Suprapubic skin (tissue), 4 donors: ENCODE measurements at regions not wholly inside any gene's neighbourhood (a gene's known extent, or its start where the extent isn't known, plus 50 kb on each side); places are given as distances from the start of the nearest gene placed in this dataset.

Experiments
- EP300 ChIP-seq: sonication (generic); formaldehyde crosslinking; IDR thresholded peaks from one replicate; pipeline ENCODE4 v1.6.1; 2017; ENCODE audit warnings: antibody characterized with exemption
- POLR2A ChIP-seq, 2 donors: fragments of 450-650 bp; IDR thresholded peaks; one replicate each; pipeline ENCODE4 v1.6.1; 2017; ENCODE audit warnings: antibody characterized with exemption in 2 of 2, mild to moderate bottlenecking in 2 of 2, moderate library complexity in 2 of 2
- POLR2AphosphoS5 ChIP-seq, 3 donors: sonication (generic); formaldehyde crosslinking; IDR thresholded peaks; one replicate each; pipeline ENCODE4 v1.6.1; 2017; ENCODE audit warnings: antibody characterized with exemption in 3 of 3
- TF ChIP-seq, protein P1 (sequence below), 2 donors: fragments of 200-600 bp in 1 of 2; fragments of 450-650 bp in 1 of 2; sonication (generic) in 1 of 2; IDR thresholded peaks; one replicate each; pipeline ENCODE4 v1.5.1; 2016 to 2019; ENCODE audit warnings: antibody characterized with exemption in 2 of 2, mild to moderate bottlenecking in 1 of 2, moderate library complexity in 1 of 2

DNA sequence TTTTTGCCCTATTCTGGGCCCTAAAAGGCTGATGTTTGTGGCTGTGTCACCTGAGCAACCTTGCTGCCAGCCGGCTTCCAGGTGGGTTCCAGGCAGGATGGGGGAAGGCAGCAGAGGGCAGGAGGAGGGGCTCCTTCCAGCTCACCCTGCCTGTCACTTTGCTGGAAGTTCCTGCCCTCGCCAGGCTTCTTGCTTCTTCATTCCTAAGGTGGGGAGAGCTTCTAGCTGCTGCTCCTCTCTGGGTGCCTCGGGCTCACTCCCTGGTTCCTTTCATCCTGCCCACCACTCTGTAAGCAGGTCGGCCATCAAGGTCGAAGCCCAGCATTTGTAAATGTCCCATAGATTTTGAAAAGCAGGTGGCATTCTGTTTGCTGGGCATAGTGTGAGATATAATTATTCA is 249.4 kb upstream of the HS6ST1 start:
- TF ChIP-seq, protein P1, sequence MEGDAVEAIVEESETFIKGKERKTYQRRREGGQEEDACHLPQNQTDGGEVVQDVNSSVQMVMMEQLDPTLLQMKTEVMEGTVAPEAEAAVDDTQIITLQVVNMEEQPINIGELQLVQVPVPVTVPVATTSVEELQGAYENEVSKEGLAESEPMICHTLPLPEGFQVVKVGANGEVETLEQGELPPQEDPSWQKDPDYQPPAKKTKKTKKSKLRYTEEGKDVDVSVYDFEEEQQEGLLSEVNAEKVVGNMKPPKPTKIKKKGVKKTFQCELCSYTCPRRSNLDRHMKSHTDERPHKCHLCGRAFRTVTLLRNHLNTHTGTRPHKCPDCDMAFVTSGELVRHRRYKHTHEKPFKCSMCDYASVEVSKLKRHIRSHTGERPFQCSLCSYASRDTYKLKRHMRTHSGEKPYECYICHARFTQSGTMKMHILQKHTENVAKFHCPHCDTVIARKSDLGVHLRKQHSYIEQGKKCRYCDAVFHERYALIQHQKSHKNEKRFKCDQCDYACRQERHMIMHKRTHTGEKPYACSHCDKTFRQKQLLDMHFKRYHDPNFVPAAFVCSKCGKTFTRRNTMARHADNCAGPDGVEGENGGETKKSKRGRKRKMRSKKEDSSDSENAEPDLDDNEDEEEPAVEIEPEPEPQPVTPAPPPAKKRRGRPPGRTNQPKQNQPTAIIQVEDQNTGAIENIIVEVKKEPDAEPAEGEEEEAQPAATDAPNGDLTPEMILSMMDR (IDR thresholded peaks at IDR 0.05) = no peak
- TF ChIP-seq POLR2A (IDR thresholded peaks at IDR 0.05) = no peak
- no peak for TF ChIP-seq EP300
- no peak for TF ChIP-seq POLR2AphosphoS5 (IDR thresholded peaks at IDR 0.05)
